ENCODE measurements at regions not wholly inside any gene's neighbourhood (a gene's known extent, or its start where the extent isn't known, plus 50 kb on each side); places are given as distances from the start of the nearest gene placed in this dataset.

DNA sequence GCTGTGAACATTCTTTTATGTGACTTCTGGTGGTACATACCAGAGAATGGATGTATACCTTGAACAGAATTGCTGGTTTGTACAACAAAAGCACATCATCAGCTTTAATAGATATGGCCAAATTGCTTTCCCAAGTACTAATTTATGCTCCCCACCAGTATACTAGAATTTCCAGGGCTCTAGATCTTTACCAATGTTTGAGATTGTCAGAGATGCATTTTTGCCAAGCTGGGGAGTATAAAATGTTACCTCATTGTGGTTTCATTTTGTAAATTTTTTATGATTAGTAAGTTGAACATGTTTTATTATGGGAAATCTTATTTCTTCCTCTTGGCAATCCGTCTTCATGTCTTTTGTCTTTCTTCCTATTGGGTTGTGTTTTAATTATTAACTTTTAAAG lies 179.9 kb upstream of the TMEM106B start:
- TF ChIP-seq TAF1 (conservative IDR thresholded peaks at IDR 0.05) (no peak), HNF4G (IDR thresholded peaks at IDR 0.05) (no peak), SP1 (IDR thresholded peaks at IDR 0.05) (no peak)
- H3K4me3 ChIP-seq (ENCODE audit: low read depth in 1 of 3, low read length in 3 of 3) = no peak overlapping the region
- no peak overlapping the region for H3K9ac ChIP-seq (ENCODE audit: low read depth in 1 of 2, low read length in 2 of 2)
- 67% methylated on average over 1 of the region's 1 CpG for WGBS
- H3K27ac ChIP-seq (ENCODE audit: low read depth in 1 of 2, low read length in 2 of 2) = no peak overlapping the region
- no peak for DNase-seq (ENCODE audit: low spot score)
- H3K4me1 ChIP-seq (ENCODE audit: control insufficient read depth in 4 of 4, insufficient read depth in 4 of 4, low read length in 3 of 4) = no peaks in the 10 kb centered on the region
- H3K9me3 ChIP-seq (ENCODE audit: control insufficient read depth in 4 of 4, low read length in 3 of 4) = no peaks in the 10 kb centered on the region
- no peaks in the 10 kb centered on the region for H3K27me3 ChIP-seq (ENCODE audit: control insufficient read depth in 4 of 4, insufficient read depth in 4 of 4, low read length in 3 of 4)
- no peaks in the 10 kb centered on the region for H3K36me3 ChIP-seq (ENCODE audit: control insufficient read depth in 4 of 4, insufficient read depth in 3 of 4, low read depth in 1 of 4, low read length in 3 of 4)

DNA sequence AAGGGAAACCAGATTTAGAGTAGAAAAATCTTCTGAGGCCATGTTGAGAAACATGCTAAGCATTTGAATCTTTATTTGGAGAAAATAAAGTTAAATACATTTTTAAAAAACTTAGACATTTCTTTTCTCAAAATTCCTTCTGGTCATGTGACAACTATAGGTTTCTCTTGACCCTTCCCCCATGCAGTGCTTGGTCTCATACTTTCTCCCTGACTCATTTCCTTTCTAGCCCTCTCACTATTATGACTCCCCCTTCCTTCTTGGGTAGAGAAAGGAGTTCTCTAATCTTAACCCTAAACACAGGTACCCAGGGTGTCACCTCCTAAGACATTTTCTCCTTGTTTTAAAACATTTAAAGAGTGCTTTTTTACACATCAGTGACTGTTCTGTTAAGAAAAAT lies 179.5 kb upstream of the TMEM106B start:
- no peak overlapping the region for H3K9ac ChIP-seq (ENCODE audit: low read depth in 1 of 2, low read length in 2 of 2)
- H3K27ac ChIP-seq (ENCODE audit: low read depth in 1 of 2, low read length in 2 of 2) = no peak overlapping the region
- H3K4me3 ChIP-seq (ENCODE audit: low read depth in 1 of 3, low read length in 3 of 3) = no peak overlapping the region
- H3K9me3 ChIP-seq (ENCODE audit: control insufficient read depth in 4 of 4, low read length in 3 of 4) = no peaks in the 10 kb centered on the region
- TF ChIP-seq, protein P1, sequence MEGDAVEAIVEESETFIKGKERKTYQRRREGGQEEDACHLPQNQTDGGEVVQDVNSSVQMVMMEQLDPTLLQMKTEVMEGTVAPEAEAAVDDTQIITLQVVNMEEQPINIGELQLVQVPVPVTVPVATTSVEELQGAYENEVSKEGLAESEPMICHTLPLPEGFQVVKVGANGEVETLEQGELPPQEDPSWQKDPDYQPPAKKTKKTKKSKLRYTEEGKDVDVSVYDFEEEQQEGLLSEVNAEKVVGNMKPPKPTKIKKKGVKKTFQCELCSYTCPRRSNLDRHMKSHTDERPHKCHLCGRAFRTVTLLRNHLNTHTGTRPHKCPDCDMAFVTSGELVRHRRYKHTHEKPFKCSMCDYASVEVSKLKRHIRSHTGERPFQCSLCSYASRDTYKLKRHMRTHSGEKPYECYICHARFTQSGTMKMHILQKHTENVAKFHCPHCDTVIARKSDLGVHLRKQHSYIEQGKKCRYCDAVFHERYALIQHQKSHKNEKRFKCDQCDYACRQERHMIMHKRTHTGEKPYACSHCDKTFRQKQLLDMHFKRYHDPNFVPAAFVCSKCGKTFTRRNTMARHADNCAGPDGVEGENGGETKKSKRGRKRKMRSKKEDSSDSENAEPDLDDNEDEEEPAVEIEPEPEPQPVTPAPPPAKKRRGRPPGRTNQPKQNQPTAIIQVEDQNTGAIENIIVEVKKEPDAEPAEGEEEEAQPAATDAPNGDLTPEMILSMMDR (IDR thresholded peaks at IDR 0.05; ENCODE audit: low read depth, low read length, missing input control) = no peak
- no peak for TF ChIP-seq HNF4G (IDR thresholded peaks at IDR 0.05)
- TF ChIP-seq, protein P2, sequence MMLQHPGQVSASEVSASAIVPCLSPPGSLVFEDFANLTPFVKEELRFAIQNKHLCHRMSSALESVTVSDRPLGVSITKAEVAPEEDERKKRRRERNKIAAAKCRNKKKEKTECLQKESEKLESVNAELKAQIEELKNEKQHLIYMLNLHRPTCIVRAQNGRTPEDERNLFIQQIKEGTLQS (IDR thresholded peaks at IDR 0.05) = no peak
- no peak for TF ChIP-seq FOXA1 (IDR thresholded peaks at IDR 0.05)
- TF ChIP-seq SP1 (IDR thresholded peaks at IDR 0.05) = no peak
- TF ChIP-seq EGR1 (IDR thresholded peaks at IDR 0.05; ENCODE audit: low read depth in 2 of 2) = no peak
- no peak for TF ChIP-seq RAD21 (IDR thresholded peaks at IDR 0.05)
- TF ChIP-seq RXRA (IDR thresholded peaks at IDR 0.05) = no peak
- no peaks in the 10 kb centered on the region for H3K27me3 ChIP-seq (ENCODE audit: control insufficient read depth in 4 of 4, insufficient read depth in 4 of 4, low read length in 3 of 4)
- no peaks in the 10 kb centered on the region for H3K36me3 ChIP-seq (ENCODE audit: control insufficient read depth in 4 of 4, insufficient read depth in 3 of 4, low read depth in 1 of 4, low read length in 3 of 4)
- H3K4me1 ChIP-seq (ENCODE audit: control insufficient read depth in 4 of 4, insufficient read depth in 4 of 4, low read length in 3 of 4) = no peaks in the 10 kb centered on the region
- no peak for DNase-seq (ENCODE audit: low spot score)

DNA sequence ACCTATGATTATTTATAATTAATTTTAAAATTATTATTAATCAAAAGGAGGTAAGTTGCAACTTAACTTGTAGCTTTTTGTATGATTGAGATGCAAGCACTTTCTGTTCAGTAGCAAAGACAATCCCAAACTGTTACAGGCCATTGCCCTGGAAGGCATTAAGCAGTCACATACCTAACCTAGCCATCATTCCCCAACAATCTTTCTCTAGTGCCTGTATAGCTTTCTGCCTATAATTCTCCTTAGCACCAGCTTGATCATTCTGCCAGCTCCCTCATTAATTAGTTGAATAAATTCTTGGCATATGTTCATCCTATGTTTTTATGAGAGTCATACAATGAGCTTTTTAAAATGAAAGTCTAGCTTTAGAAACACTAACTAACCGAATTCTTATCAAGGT lies 178.9 kb upstream of the TMEM106B start:
- Histone ChIP-seq H3K9ac (ENCODE audit: low read depth in 1 of 2, low read length in 2 of 2) (no peak overlapping the region), H3K27ac (ENCODE audit: low read depth in 1 of 2, low read length in 2 of 2) (no peak overlapping the region), H3K4me1 (ENCODE audit: control insufficient read depth in 4 of 4, insufficient read depth in 4 of 4, low read length in 3 of 4) (no peaks in the 10 kb centered on the region), H3K36me3 (ENCODE audit: control insufficient read depth in 4 of 4, insufficient read depth in 3 of 4, low read depth in 1 of 4, low read length in 3 of 4) (no peaks in the 10 kb centered on the region), H3K4me3 (ENCODE audit: low read depth in 1 of 3, low read length in 3 of 3) (no peak overlapping the region), H3K9me3 (ENCODE audit: control insufficient read depth in 4 of 4, low read length in 3 of 4) (no peaks in the 10 kb centered on the region), H3K27me3 (ENCODE audit: control insufficient read depth in 4 of 4, insufficient read depth in 4 of 4, low read length in 3 of 4) (no peaks in the 10 kb centered on the region)
- 80% methylated on average over 1 of the region's 1 CpG for WGBS
- no peak for TF ChIP-seq GABPA (IDR thresholded peaks at IDR 0.05 in 1 of 2, conservative IDR thresholded peaks at IDR 0.05 in 1 of 2)
- TF ChIP-seq FOXA2 (IDR thresholded peaks at IDR 0.05) = no peak
- TF ChIP-seq HNF4A (conservative IDR thresholded peaks at IDR 0.05) = no peak
- no peak for TF ChIP-seq SP1 (IDR thresholded peaks at IDR 0.05)
- no peak for TF ChIP-seq RAD21 (IDR thresholded peaks at IDR 0.05)
- no peak for TF ChIP-seq REST (IDR thresholded peaks at IDR 0.05)
- TF ChIP-seq FOXA1 (IDR thresholded peaks at IDR 0.05) = no peak
- no peak for TF ChIP-seq RXRA (IDR thresholded peaks at IDR 0.05)
- TF ChIP-seq, protein P1 (IDR thresholded peaks at IDR 0.05; ENCODE audit: low read depth, low read length, missing input control) = no peak
- TF ChIP-seq ZBTB33 (IDR thresholded peaks at IDR 0.05) = no peak
- no peak for TF ChIP-seq JUND (IDR thresholded peaks at IDR 0.05)
- TF ChIP-seq MAX (IDR thresholded peaks at IDR 0.05) = no peak
- no peak for TF ChIP-seq EGR1 (IDR thresholded peaks at IDR 0.05; ENCODE audit: low read depth in 2 of 2)
- TF ChIP-seq NR2F2 (IDR thresholded peaks at IDR 0.05) = no peak
- no peak for TF ChIP-seq YY1 (IDR thresholded peaks at IDR 0.05)
- TF ChIP-seq, protein P2 (IDR thresholded peaks at IDR 0.05) = no peak
- DNase-seq (ENCODE audit: low spot score) = no peak

All from liver (tissue), 8 donors.